SU-DHL-6 (cell line): ENCODE measurements at regions not wholly inside any gene's neighbourhood (a gene's known extent, or its start where the extent isn't known, plus 50 kb on each side); places are given as distances from the start of the nearest gene placed in this dataset.
"Not testable (repeated sequence)": the region's sequence is repeated elsewhere in the genome, so short reads cannot be mapped to it uniquely, and the experiment has no call there.

ENCODE experiments used
- H2AFZ ChIP-seq: fragments of 200-600 bp; sonication (generic); 2 replicates; pipeline ENCODE4 v1.6.1; 2014; ENCODE audit warnings: low read depth, mild to moderate bottlenecking, moderate library complexity, mixed read lengths, antibody characterized with exemption, low read length; ENCODE audit not compliant: severe bottlenecking
- H3F3A ChIP-seq: fragments of 200-600 bp; shearing (Covaris generic); 2 replicates; pipeline ENCODE4 v1.6.0; 2016; ENCODE audit warnings: antibody characterized with exemption, mild to moderate bottlenecking; ENCODE audit not compliant: insufficient read depth
- H3K27ac ChIP-seq: fragments of 200-600 bp; sonication (generic); 2 replicates; pipeline ENCODE4 v1.5.1; 2016; ENCODE audit warnings: low read depth, mild to moderate bottlenecking, low read length, moderate library complexity, mixed read lengths
- H3K27me3 ChIP-seq: fragments of 200-600 bp; sonication (generic), shearing (Covaris generic); 2 replicates; pipeline ENCODE4 v1.6.0; 2014; ENCODE audit warnings: mild to moderate bottlenecking, low read length
- H3K36me3 ChIP-seq: fragments of 200-600 bp; sonication (generic); 2 replicates; pipeline ENCODE4 v1.6.1; 2014; ENCODE audit warnings: mild to moderate bottlenecking, low read length, mixed read lengths
- H3K4me2 ChIP-seq: fragments of 300-600, 200-600 bp; shearing (Covaris generic), sonication (generic); 2 replicates; pipeline ENCODE4 v1.6.0; 2014; ENCODE audit warnings: low read length, low read depth, mild to moderate bottlenecking; ENCODE audit not compliant: poor library complexity, severe bottlenecking
- H3K4me3 ChIP-seq: fragments of 200-600 bp; sonication (generic); 2 replicates; pipeline ENCODE4 v1.5.1; 2014; ENCODE audit warnings: antibody characterized with exemption, low read length, mild to moderate bottlenecking, mixed read lengths; ENCODE audit not compliant: insufficient read depth, poor library complexity, severe bottlenecking
- H3K79me2 ChIP-seq: fragments of 200-600 bp; sonication (generic); 2 replicates; pipeline ENCODE4 v1.6.1; 2014; ENCODE audit warnings: mild to moderate bottlenecking, low read length, moderate library complexity; ENCODE audit not compliant: insufficient read depth
- H3K9ac ChIP-seq: fragments of 200-600 bp; sonication (generic); 2 replicates; pipeline ENCODE4 v1.7.0; 2014; ENCODE audit warnings: mild to moderate bottlenecking, low read length
- H3K9me2 ChIP-seq: fragments of 200-600 bp; sonication (generic); replicated peaks from 2 replicates; pipeline ENCODE4 v1.6.1; 2014; ENCODE audit warnings: low read length; ENCODE audit not compliant: insufficient read depth
- H3K9me3 ChIP-seq: fragments of 200-600 bp; sonication (generic); 2 replicates; pipeline ENCODE4 v1.6.1; 2014; ENCODE audit warnings: low read length, mixed read lengths; ENCODE audit not compliant: insufficient read depth
- H4K20me1 ChIP-seq: fragments of 200-600 bp; sonication (generic); 2 replicates; pipeline ENCODE4 v1.6.1; 2014; ENCODE audit warnings: low read depth, mild to moderate bottlenecking, antibody characterized with exemption, low read length, moderate library complexity, mixed read lengths
- CTCF ChIP-seq: fragments of 200-600 bp; sonication (generic); IDR thresholded peaks from one replicate; pipeline ENCODE4 v1.5.1; 2017; ENCODE audit warnings: antibody characterized with exemption, mild to moderate bottlenecking, low read length, moderate library complexity; ENCODE audit not compliant: insufficient read depth, poor library complexity, severe bottlenecking
- EZH2phosphoT487 ChIP-seq: fragments of 200-600 bp; sonication (generic), shearing (Covaris generic); conservative IDR thresholded peaks from 2 replicates; pipeline ENCODE4 v1.6.1; 2018; ENCODE audit warnings: mild to moderate bottlenecking, antibody characterized with exemption, low read length, moderate library complexity, mixed read lengths

DNA sequence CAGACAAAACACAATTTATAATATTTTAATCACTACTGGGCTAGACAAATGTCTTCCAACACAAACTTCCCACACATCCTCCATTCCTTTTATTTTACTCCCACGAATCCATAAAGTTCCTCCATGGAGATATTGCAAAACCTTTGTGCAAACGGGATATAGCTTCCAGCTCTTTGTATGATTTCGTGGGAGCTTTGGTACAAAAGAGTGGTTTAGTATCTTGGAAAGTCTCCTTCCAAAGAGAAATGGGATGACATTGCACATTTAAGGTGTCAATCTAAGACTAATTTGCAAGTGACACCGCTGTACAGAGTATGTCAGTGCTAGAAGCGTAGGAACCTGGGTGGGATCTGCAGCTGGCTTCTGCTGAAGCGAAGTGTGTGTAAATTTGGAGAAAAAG lies 455.2 kb upstream of the RUNX1 start:
- no peaks in the 10 kb centered on the region for H3F3A ChIP-seq
- no peaks in the 10 kb centered on the region for H3K9me3 ChIP-seq
- no peak overlapping the region for H3K9ac ChIP-seq
- no peaks in the 10 kb centered on the region for H3K36me3 ChIP-seq
- no peak overlapping the region for H3K4me3 ChIP-seq
- no peak for TF ChIP-seq CTCF
- TF ChIP-seq EZH2phosphoT487: no peak
- no peak overlapping the region for H2AFZ ChIP-seq
- no peak overlapping the region for H3K4me2 ChIP-seq
- no peaks in the 10 kb centered on the region for H3K79me2 ChIP-seq
- no peaks in the 10 kb centered on the region for H3K9me2 ChIP-seq
- peaks cover 4% of the 10 kb centered on the region; the same call in 1 of the 2 replicates for H3K27me3 ChIP-seq
- no peaks in the 10 kb centered on the region for H4K20me1 ChIP-seq
- H3K27ac ChIP-seq: no peak overlapping the region

- Histone ChIP-seq H3K36me3 (no peaks in the 10 kb centered on the region), H3K9ac (no peak overlapping the region), H3F3A (no peaks in the 10 kb centered on the region), H3K4me3 (no peak overlapping the region), H3K79me2 (no peaks in the 10 kb centered on the region), H3K27ac (no peak overlapping the region), H3K9me3 (no peaks in the 10 kb centered on the region), H3K27me3 (peaks cover 4% of the 10 kb centered on the region; the same call in 1 of the 2 replicates), H3K4me2 (no peak overlapping the region), H2AFZ (no peak overlapping the region), H3K9me2 (no peaks in the 10 kb centered on the region), H4K20me1 (no peaks in the 10 kb centered on the region)
- TF ChIP-seq CTCF: no peak
- TF ChIP-seq EZH2phosphoT487: no peak
Observed at GRCh38 chr21:35503671-35504070, 454.6 kb upstream of the RUNX1 start.

GRCh38 chr21:35502821-35503220 lies 453.7 kb upstream of the RUNX1 start:
- no peaks in the 10 kb centered on the region for H3F3A ChIP-seq
- H3K9me3 ChIP-seq: no peaks in the 10 kb centered on the region
- TF ChIP-seq CTCF (no peak), EZH2phosphoT487 (no peak)
- no peak overlapping the region for H3K27ac ChIP-seq
- H3K4me2 ChIP-seq: no peak overlapping the region
- no peak overlapping the region for H3K9ac ChIP-seq
- H3K27me3 ChIP-seq: peaks cover 4% of the 10 kb centered on the region; the same call in 1 of the 2 replicates
- H3K36me3 ChIP-seq: no peaks in the 10 kb centered on the region
- no peaks in the 10 kb centered on the region for H4K20me1 ChIP-seq
- H3K4me3 ChIP-seq: no peak overlapping the region
- H2AFZ ChIP-seq: no peak overlapping the region
- no peaks in the 10 kb centered on the region for H3K79me2 ChIP-seq
- no peaks in the 10 kb centered on the region for H3K9me2 ChIP-seq

- H3K9ac ChIP-seq, H4K20me1 ChIP-seq, H3K4me3 ChIP-seq, H3F3A ChIP-seq, H3K9me3 ChIP-seq, H2AFZ ChIP-seq, H3K36me3 ChIP-seq, H3K27me3 ChIP-seq, H3K4me2 ChIP-seq, H3K9me2 ChIP-seq, H3K79me2 ChIP-seq, H3K27ac ChIP-seq: not testable (repeated sequence)
Observed at GRCh38 chr21:35497522-35497921, 448.4 kb upstream of the RUNX1 start.
